Stimulated activated naive B cell treated with anti-CD40 and anti-IgM and Interleukin-4, amounts not matched to agents 10 μg/mL and 1 μg/mL and 100 μg/mL, for 72 hours (primary cell): ENCODE measurements at regions not wholly inside any gene's neighbourhood (a gene's known extent, or its start where the extent isn't known, plus 50 kb on each side); places are given as distances from the start of the nearest gene placed in this dataset.
"Not testable (repeated sequence)": the region's sequence is repeated elsewhere in the genome, so short reads cannot be mapped to it uniquely, and the experiment has no call there.

Experiments
- ATAC-seq, 2 donors: fragments of 150-1000 bp; cut with Tn5 transposase; replicated peaks; 2 replicates each; pipeline ENCODE4 v1.10.0; 2021; ENCODE audit warnings: moderate library complexity in 1 of 2
- DNase-seq: peaks from one replicate; pipeline ENCODE4 v3.0.0; 2021
- H3K27ac Mint-ChIP-seq: one replicate; pipeline ENCODE4 v1.8.0; 2022; ENCODE audit warnings: mild to moderate bottlenecking, mixed read lengths
- H3K27me3 Mint-ChIP-seq, 2 donors: one replicate each; pipeline ENCODE4 v1.8.0; 2022; ENCODE audit warnings: mixed read lengths in 2 of 2
- H3K36me3 Mint-ChIP-seq, 2 donors: one replicate each; pipeline ENCODE4 v1.8.0; 2022; ENCODE audit warnings: mixed read lengths in 2 of 2, mild to moderate bottlenecking in 1 of 2
- H3K4me1 Mint-ChIP-seq, 2 donors: one replicate each; pipeline ENCODE4 v1.8.0; 2022; ENCODE audit warnings: mixed read lengths in 2 of 2, mild to moderate bottlenecking in 1 of 2
- H3K4me3 Mint-ChIP-seq, 2 donors: one replicate each; pipeline ENCODE4 v1.8.0; 2022; ENCODE audit warnings: mild to moderate bottlenecking in 2 of 2, mixed read lengths in 2 of 2, moderate library complexity in 1 of 2
- H3K9me3 Mint-ChIP-seq, 2 donors: one replicate each; pipeline ENCODE4 v1.8.0; 2022; ENCODE audit warnings: mixed read lengths in 2 of 2, mild to moderate bottlenecking in 1 of 2

GRCh38 chr17:27079660-27080059, 214.3 kb upstream of the WSB1 start:
- Mint-ChIP-seq H3K4me1 (no peaks in the 10 kb centered on the region), H3K36me3 (no peaks in the 10 kb centered on the region), H3K9me3 (peaks cover 0 to 2% of the 10 kb centered on the region in 2 donors), H3K4me3 (no peak overlapping the region), H3K27me3 (peaks cover 17 to 32% of the 10 kb centered on the region in 2 donors), H3K27ac (no peak overlapping the region)
- ATAC-seq: no peak
- DNase-seq: no peak

DNA sequence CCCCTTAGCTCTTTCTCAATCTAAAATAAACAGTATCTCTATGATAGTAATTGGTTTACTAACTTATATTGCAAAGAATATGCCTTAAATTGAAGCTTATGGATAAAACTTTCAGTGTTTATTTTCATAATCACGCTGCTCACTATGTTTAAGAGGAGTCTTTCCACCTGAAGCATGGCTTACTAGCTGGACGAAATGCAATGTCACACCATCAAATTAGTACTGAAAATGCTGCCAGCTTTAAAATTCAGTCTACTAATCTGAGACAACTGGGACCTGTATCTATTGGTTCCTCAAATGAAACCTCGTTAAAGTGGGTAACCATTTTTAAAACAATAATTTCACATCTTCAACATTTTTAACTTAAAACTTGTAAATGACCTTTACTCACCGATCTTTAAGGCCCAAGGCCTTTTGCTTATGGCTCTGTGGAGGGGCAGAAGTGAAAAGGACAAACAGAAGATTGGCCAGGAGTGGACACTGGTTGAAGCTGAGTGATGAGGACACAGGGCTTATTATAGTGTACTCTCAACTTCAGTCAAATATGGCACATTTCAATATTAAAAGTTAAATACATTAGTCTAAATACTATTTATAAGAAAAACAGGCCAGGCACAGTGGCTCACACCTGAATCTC, 212.8 kb upstream of the WSB1 start:
- Mint-ChIP-seq H3K36me3 (no peaks in the 10 kb centered on the region), H3K27me3 (peaks cover 13 to 28% of the 10 kb centered on the region in 2 donors), H3K4me3 (no peak overlapping the region), H3K27ac (no peak overlapping the region), H3K4me1 (no peaks in the 10 kb centered on the region), H3K9me3 (peaks cover 0 to 2% of the 10 kb centered on the region in 2 donors)
- ATAC-seq (no peak), DNase-seq (no peak)

DNA sequence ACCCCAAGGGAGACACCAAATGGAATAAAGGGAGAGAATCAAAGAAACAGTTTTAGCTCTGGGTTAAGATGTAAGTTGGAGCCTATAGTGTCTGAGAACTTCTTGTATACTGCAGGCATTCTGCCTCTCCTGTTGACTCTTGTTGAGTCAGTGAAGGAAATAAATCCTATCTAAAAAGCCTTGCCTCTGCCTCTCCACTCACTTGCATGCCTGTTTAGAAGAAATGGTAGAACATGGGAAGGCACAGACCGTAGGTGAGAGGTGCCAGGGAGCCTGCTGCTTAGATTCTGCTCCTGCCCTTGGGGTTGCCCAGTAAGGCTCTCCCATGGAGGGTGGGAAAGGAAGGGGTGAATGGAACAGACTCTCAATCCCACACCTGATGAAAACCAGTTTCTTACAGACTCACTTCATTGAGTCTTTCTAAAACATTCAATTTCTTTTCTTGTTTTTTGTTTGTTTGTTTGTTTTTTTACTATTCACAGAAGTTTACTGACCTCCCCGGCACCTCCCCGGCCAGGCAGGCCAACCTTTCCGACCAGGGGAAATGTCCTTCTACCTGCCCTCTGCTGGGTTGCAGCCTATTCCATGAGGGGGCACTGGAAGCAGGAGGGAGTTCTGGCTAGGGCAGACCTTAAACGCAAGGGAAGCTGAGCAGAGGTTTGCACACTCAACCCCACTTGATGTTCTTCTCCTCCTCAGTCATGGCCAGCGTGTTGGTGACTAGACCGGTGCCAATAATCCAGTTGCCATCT, 211.7 kb upstream of the WSB1 start:
- Mint-ChIP-seq H3K4me3 (no peak overlapping the region), H3K27me3 (peaks cover 7 to 24% of the 10 kb centered on the region in 2 donors)

GRCh38 chr17:27082775-27083154, 211.1 kb upstream of the WSB1 start:
- peaks cover 7 to 25% of the 10 kb centered on the region in 2 donors for H3K27me3 Mint-ChIP-seq
- H3K36me3 Mint-ChIP-seq: no peaks in the 10 kb centered on the region
- H3K4me3 Mint-ChIP-seq: no peak overlapping the region
- DNase-seq (no peak), ATAC-seq (no peak)
- peaks cover 0 to 2% of the 10 kb centered on the region in 2 donors for H3K9me3 Mint-ChIP-seq
- H3K4me1 Mint-ChIP-seq: no peaks in the 10 kb centered on the region
- H3K27ac Mint-ChIP-seq: no peak overlapping the region

More for the DNA sequence above, 211.7 kb upstream of the WSB1 start:
- no peaks in the 10 kb centered on the region for H3K4me1 Mint-ChIP-seq
- ATAC-seq: no peak
- no peak for DNase-seq
- H3K36me3 Mint-ChIP-seq: no peaks in the 10 kb centered on the region
- H3K9me3 Mint-ChIP-seq: peaks cover 0 to 2% of the 10 kb centered on the region in 2 donors
- H3K27ac Mint-ChIP-seq: no peak overlapping the region

DNA sequence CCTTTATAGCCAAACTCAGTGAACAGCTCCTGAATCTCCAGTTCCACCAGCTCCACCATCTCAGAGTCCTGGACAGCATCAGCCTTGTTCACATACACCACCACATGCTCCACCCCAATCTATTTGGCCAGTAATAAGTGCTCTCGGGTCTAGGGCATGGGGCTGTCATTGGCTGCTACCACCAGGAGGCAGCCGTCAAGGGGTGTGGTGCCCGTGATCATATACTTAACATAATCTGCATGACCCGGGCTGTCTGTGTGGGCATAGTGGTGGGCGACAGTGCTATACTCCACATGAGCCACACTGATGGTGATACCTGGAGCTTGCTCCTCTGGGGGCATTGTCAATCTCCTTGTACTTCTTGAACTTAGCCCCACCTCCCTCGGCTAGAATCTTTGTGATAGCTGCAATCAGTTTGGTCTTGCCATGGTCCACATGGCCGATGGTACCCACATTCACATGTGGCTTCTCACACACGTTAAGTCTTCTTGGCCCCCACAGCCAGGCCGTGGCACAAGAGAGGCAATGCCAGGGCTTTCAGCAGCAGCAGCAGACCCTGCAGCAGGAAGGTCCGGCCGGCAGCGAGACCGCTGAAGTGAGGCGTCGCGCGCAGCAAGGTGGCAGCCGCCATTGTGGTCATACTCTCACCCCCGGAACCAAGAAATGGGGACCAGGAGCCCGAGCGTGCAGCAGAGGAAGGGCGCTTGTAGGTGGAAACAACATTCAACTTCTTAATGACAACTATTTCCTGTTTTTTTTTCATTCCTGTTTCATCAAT, 210.3 kb upstream of the WSB1 start:
- H3K4me1 Mint-ChIP-seq: no peaks in the 10 kb centered on the region
- H3K27ac Mint-ChIP-seq: no peak overlapping the region
- ATAC-seq (no peak), DNase-seq (no peak)
- H3K27me3 Mint-ChIP-seq: peaks cover 14 to 27% of the 10 kb centered on the region in 2 donors
- no peaks in the 10 kb centered on the region for H3K36me3 Mint-ChIP-seq
- H3K9me3 Mint-ChIP-seq: peaks cover 2 to 4% of the 10 kb centered on the region in 2 donors
- H3K4me3 Mint-ChIP-seq: no peak overlapping the region

GRCh38 chr17:27085517-27085916, 208.4 kb upstream of the WSB1 start:
- ATAC-seq (no peak), DNase-seq (no peak)
- Mint-ChIP-seq H3K4me3 (no peak overlapping the region), H3K27me3 (peaks cover 27 to 41% of the 10 kb centered on the region in 2 donors), H3K36me3 (no peaks in the 10 kb centered on the region), H3K9me3 (peaks cover 4 to 9% of the 10 kb centered on the region in 2 donors), H3K27ac (no peak overlapping the region), H3K4me1 (peaks cover 0 to 2% of the 10 kb centered on the region in 2 donors)

GRCh38 chr17:27086526-27086925, 207.4 kb upstream of the WSB1 start:
- Mint-ChIP-seq H3K36me3 (no peaks in the 10 kb centered on the region), H3K4me1 (peaks cover 0 to 2% of the 10 kb centered on the region in 2 donors), H3K4me3 (no peak overlapping the region), H3K27me3 (peaks cover 31 to 41% of the 10 kb centered on the region in 2 donors), H3K27ac (no peak overlapping the region), H3K9me3 (peaks cover 4 to 9% of the 10 kb centered on the region in 2 donors)
- DNase-seq: no peak
- no peak for ATAC-seq

DNA sequence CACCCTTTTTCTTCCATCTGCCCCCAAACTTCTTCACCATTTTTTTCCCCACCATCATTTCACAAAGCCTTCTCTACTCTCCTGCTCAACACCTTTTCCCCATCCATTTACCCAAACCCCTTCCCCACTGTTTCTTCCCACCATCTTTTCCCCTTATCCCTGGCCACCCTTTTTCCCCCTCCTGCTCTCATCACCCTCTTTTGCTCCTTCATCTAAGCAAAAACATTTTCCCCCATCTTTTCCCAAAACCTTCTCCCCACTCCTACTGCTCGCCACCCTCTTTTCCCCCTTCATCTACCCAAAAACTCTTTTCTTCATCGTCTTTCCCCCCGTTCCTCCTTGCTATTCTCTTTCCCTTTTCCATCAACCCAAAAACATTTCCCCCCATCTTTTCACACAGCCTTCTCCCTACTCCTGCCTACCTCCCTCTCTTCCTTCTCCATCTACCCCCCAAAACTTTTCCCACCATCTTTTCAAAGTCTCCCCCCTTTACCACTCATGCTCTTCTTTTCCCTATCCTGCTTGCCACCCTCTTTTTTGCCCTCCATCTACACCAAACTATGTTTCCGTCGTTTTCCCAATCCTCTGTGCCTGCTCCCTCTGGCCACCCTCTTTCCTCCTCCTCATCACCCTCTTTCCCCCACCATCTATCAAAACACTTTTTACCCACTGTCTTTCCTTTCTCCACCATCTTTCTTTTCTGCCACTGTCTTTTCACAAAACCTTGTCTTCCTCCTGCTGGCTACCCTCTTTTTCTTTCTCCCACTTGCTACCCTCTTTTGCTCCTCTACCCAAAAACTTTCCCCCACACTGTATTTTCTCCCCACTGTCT, 205.8 kb upstream of the WSB1 start:
- Mint-ChIP-seq H3K4me1 (peaks cover 0 to 2% of the 10 kb centered on the region in 2 donors), H3K4me3 (no peak overlapping the region), H3K9me3 (peaks cover 4 to 9% of the 10 kb centered on the region in 2 donors), H3K27ac (no peak overlapping the region), H3K36me3 (no peaks in the 10 kb centered on the region), H3K27me3 (peaks cover 30 to 33% of the 10 kb centered on the region in 2 donors)
- no peak for DNase-seq
- no peak for ATAC-seq

DNA sequence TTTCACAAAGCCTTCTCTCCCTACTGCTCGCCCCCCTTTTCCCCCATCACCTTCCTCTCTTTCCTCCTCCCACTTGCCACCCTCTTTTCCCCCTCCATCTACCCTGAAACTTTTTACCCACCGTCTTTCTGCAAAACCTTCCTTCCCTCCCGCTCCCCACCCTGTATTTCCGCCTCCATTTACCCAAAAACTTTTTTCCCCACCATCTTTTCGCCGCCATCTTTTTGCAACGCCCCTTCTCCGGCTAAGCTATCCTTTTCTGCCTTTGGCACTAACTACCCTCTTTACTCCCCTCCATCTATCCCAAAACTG, 205.2 kb upstream of the WSB1 start:
- Mint-ChIP-seq H3K27ac (no peak overlapping the region), H3K9me3 (peaks cover 2 to 9% of the 10 kb centered on the region in 2 donors), H3K27me3 (peaks cover 24 to 28% of the 10 kb centered on the region in 2 donors), H3K4me3 (no peak overlapping the region), H3K4me1 (peaks cover 0 to 2% of the 10 kb centered on the region in 2 donors), H3K36me3 (no peaks in the 10 kb centered on the region)
- ATAC-seq (no peak), DNase-seq (no peak)

DNA sequence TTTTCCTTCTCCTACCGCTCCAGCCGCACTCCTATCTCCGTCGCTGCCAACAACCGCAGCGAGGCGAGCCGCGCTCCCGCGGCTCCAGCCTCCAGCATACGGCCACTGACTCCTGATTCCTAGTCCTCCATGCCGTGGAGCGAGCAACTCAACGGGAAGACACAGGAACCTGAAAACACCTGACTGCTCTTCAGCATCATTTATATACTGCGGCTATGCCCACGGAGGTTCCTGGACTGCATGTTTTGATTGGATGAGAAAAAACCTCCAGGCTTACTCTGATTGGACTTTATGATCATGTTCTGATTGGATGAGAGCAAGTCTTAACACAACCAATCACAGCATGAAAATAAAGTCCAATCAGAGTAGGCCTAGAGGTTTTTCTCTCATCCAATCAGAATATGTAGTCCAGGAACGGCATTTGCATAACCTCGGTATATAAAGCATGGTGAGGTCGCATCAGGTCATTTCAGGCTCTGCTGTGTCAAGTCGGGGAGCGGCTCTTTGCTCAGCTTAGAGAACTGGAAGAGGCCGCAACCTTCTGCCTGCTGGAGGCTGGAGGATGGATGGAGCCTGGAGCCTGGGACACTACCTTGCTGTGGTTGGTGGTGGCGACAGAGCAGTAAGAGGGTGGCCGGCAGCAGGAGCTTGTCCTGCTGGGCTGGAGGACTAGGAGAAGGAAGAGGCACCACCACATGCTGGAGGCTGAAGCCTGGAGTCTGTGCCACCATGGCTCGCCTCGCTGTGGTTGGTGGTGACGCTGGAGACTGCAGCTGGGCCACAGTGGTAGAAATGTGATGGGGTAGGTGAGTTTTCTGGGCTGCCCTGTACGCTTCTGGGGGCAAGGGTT, 204.6 kb upstream of the WSB1 start:
- DNase-seq, H3K4me3 Mint-ChIP-seq, H3K4me1 Mint-ChIP-seq, H3K27ac Mint-ChIP-seq, H3K9me3 Mint-ChIP-seq, ATAC-seq, H3K36me3 Mint-ChIP-seq: not testable (repeated sequence)
- H3K27me3 Mint-ChIP-seq: peaks cover 23 to 28% of the 10 kb centered on the region in 2 donors

- Mint-ChIP-seq H3K27ac (no peak overlapping the region), H3K4me1 (peaks cover 0 to 2% of the 10 kb centered on the region in 2 donors)
Observed at GRCh38 chr17:27089929-27090247, 204.0 kb upstream of the WSB1 start.

DNA sequence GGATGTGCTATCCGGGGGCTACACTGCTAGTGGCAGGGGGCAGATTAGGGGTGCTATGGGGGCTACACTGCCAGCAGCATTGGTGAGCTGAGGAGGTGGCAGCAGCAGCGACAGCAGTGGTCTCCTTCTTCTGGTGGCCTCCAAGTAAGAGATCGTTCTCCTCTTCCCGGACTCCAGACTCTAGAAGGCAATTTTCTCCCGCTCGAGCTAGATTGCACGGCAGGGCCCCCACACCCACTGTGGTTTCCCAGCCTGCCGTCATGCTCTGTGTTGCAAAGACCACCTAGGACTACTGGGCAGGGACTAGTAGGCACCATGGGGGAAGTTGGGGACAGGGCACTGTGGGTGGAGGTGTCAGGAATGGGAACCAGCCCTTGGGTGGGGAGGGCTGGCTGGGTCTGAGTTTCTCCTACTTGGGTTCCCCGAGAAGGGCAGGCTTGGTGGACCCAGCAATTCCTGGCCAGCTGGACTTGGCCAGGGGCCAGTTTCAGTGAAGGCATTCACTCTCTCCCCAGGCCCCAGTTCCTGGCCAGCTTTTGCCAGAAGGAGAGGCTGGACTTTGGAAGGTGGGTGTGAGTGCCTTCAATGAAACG, 203.4 kb upstream of the WSB1 start:
- not testable (repeated sequence) for H3K4me3 Mint-ChIP-seq, ATAC-seq, H3K9me3 Mint-ChIP-seq, H3K4me1 Mint-ChIP-seq, DNase-seq, H3K36me3 Mint-ChIP-seq, H3K27ac Mint-ChIP-seq
- H3K27me3 Mint-ChIP-seq: peaks cover 23 to 28% of the 10 kb centered on the region in 2 donors

More at GRCh38 chr17:27089929-27090247, 204.0 kb upstream of the WSB1 start:
- Mint-ChIP-seq H3K36me3 (no peaks in the 10 kb centered on the region), H3K9me3 (peaks cover 2 to 9% of the 10 kb centered on the region in 2 donors), H3K4me3 (no peak overlapping the region), H3K27me3 (peaks cover 23 to 28% of the 10 kb centered on the region in 2 donors)
- DNase-seq (no peak), ATAC-seq (no peak)

- H3K4me3 Mint-ChIP-seq: no peak overlapping the region
- ATAC-seq (no peak), DNase-seq (no peak)
- H3K9me3 Mint-ChIP-seq: peaks cover 2 to 9% of the 10 kb centered on the region in 2 donors
- no peaks in the 10 kb centered on the region for H3K36me3 Mint-ChIP-seq
- H3K27me3 Mint-ChIP-seq: peaks cover 23 to 24% of the 10 kb centered on the region in 2 donors
- peaks cover 0 to 2% of the 10 kb centered on the region in 2 donors for H3K4me1 Mint-ChIP-seq
- H3K27ac Mint-ChIP-seq: no peak overlapping the region
Observed at GRCh38 chr17:27091043-27091497, 202.8 kb upstream of the WSB1 start.
